HT1080 (cell line): ENCODE measurements at regions not wholly inside any gene's neighbourhood (a gene's known extent, or its start where the extent isn't known, plus 50 kb on each side); places are given as distances from the start of the nearest gene placed in this dataset.

Source experiments
- DNase-seq: peaks from one replicate; pipeline ENCODE4 v3.0.0-alpha.2; 2015; ENCODE audit warnings: low read depth

- DNase-seq, result no peak
Measured at GRCh38 chr3:69568951-69569350, 170.3 kb upstream of the MITF start.

GRCh38 chr3:69568458-69568857, 170.8 kb upstream of the MITF start:
- DNase-seq, result peak; percentile 34

GRCh38 chr3:69567710-69568052, 171.6 kb upstream of the MITF start:
- no peak for DNase-seq

GRCh38 chr3:69567023-69567709, 172.1 kb upstream of the MITF start:
- DNase-seq, result no peak

- DNase-seq, result no peak
Measured at GRCh38 chr3:69566275-69566674, 173.0 kb upstream of the MITF start.

- no peak for DNase-seq
Measured at GRCh38 chr3:69565316-69565715, 173.9 kb upstream of the MITF start.

- DNase-seq, result no peak
Measured at GRCh38 chr3:69563981-69564380, 175.3 kb upstream of the MITF start.

- DNase-seq, result no peak
Measured at GRCh38 chr3:69563151-69563550, 176.1 kb upstream of the MITF start.

- DNase-seq, result no peak
Measured at GRCh38 chr3:69562020-69562419, 176.1 kb upstream of the FRMD4B start.

- no peak for DNase-seq
Measured at GRCh38 chr3:69560818-69561217, 174.9 kb upstream of the FRMD4B start.

- DNase-seq, result no peak
Measured at GRCh38 chr3:69560116-69560515, 174.2 kb upstream of the FRMD4B start.

GRCh38 chr3:69558912-69559311, 173.0 kb upstream of the FRMD4B start:
- no peak for DNase-seq

GRCh38 chr3:69554576-69554975, 168.7 kb upstream of the FRMD4B start:
- DNase-seq, result no peak

GRCh38 chr3:69553888-69554287, 168.0 kb upstream of the FRMD4B start:
- no peak for DNase-seq

- no peak for DNase-seq
Measured at GRCh38 chr3:69547461-69547880, 161.6 kb upstream of the FRMD4B start.

- no peak for DNase-seq
Measured at GRCh38 chr3:69542805-69543429, 157.0 kb upstream of the FRMD4B start.

- peak; percentile 55 for DNase-seq
Measured at GRCh38 chr3:69542089-69542804, 156.4 kb upstream of the FRMD4B start.

- DNase-seq, result peak; percentile 32
Measured at GRCh38 chr3:69541711-69542088, 155.8 kb upstream of the FRMD4B start.

GRCh38 chr3:69540706-69541581, 155.1 kb upstream of the FRMD4B start:
- peak; percentile 52 for DNase-seq

GRCh38 chr3:69539134-69539533, 153.2 kb upstream of the FRMD4B start:
- no peak for DNase-seq

- no peak for DNase-seq
Measured at GRCh38 chr3:69538281-69538680, 152.4 kb upstream of the FRMD4B start.
